ENCODE measurements at regions not wholly inside any gene's neighbourhood (a gene's known extent, or its start where the extent isn't known, plus 50 kb on each side); places are given as distances from the start of the nearest gene placed in this dataset.

GRCh38 chr12:113587720-113588119, 116.0 kb upstream of the LHX5 start:
- TF ChIP-seq CTCF (IDR thresholded peaks at IDR 0.05; ENCODE audit: low read length) (no peak), EZH2phosphoT487 (IDR thresholded peaks at IDR 0.05; ENCODE audit: low read length) (no peak), EZH2 (optimal IDR thresholded peaks at IDR 0.05; ENCODE audit: low read depth, low read length) (no peak)
